Left ventricle myocardium inferior (tissue), 1 donor: ENCODE measurements at regions not wholly inside any gene's neighbourhood (a gene's known extent, or its start where the extent isn't known, plus 50 kb on each side); places are given as distances from the start of the nearest gene placed in this dataset.

Source experiments
- DNase-seq: peaks from one replicate; pipeline ENCODE4 v3.0.0-alpha.2; 2020
- H3K27ac ChIP-seq: fragments of 200-600 bp; replicated peaks from 2 replicates; pipeline ENCODE4 v1.8.0; 2021
- H3K27me3 ChIP-seq: fragments of 200-600 bp; 2 replicates; pipeline ENCODE4 v1.8.0; 2021; ENCODE audit warnings: low read depth
- H3K36me3 ChIP-seq: fragments of 200-600 bp; 2 replicates; pipeline ENCODE4 v1.8.0; 2021
- H3K4me1 ChIP-seq: fragments of 200-600 bp; 2 replicates; pipeline ENCODE4 v1.8.0; 2021
- H3K4me3 ChIP-seq: fragments of 200-600 bp; 2 replicates; pipeline ENCODE4 v1.8.0; 2021; ENCODE audit warnings: mild to moderate bottlenecking, moderate library complexity
- H3K9me3 ChIP-seq: fragments of 200-600 bp; replicated peaks from 2 replicates; pipeline ENCODE4 v1.8.0; 2021
- CTCF ChIP-seq: fragments of 200-600 bp; IDR thresholded peaks from 2 replicates; pipeline ENCODE4 v1.8.0; 2021; ENCODE audit warnings: antibody characterized with exemption, mild to moderate bottlenecking, borderline replicate concordance
- intact Hi-C: fragments of 100-400 bp; cut with micrococcal nuclease; formaldehyde crosslinking; loops from one replicate; pipeline ENCODE4 v1.11.0; 2022
- donor health status: DM: no; HTN: yes; CAD: no; lungs with severe emphysema.

GRCh38 chr5:56346044-56346710 lies 113.0 kb upstream of the ANKRD55 start:
- intact Hi-C loops = no loop called here
- TF ChIP-seq CTCF = no peak
- H3K27me3 ChIP-seq = no peaks in the 10 kb centered on the region
- no peaks in the 10 kb centered on the region for H3K36me3 ChIP-seq
- no peak overlapping the region for H3K4me3 ChIP-seq
- H3K4me1 ChIP-seq = peaks cover 19% of the 10 kb centered on the region
- no peaks in the 10 kb centered on the region for H3K9me3 ChIP-seq
- H3K27ac ChIP-seq = no peak overlapping the region
- no peak for DNase-seq

GRCh38 chr5:56345352-56345751 lies 112.2 kb upstream of the ANKRD55 start:
- no peaks in the 10 kb centered on the region for H3K36me3 ChIP-seq
- no peak for DNase-seq
- intact Hi-C loops = no loop called here
- no peak overlapping the region for H3K27ac ChIP-seq
- no peak overlapping the region for H3K4me3 ChIP-seq
- no peaks in the 10 kb centered on the region for H3K27me3 ChIP-seq
- no peak for TF ChIP-seq CTCF
- no peaks in the 10 kb centered on the region for H3K9me3 ChIP-seq
- H3K4me1 ChIP-seq = peaks cover 10% of the 10 kb centered on the region

GRCh38 chr5:56344594-56344993 lies 111.5 kb upstream of the ANKRD55 start:
- no peaks in the 10 kb centered on the region for H3K27me3 ChIP-seq
- no peak for DNase-seq
- no peak overlapping the region for H3K27ac ChIP-seq
- H3K4me1 ChIP-seq = peaks cover 3% of the 10 kb centered on the region
- H3K4me3 ChIP-seq = no peak overlapping the region
- no peaks in the 10 kb centered on the region for H3K36me3 ChIP-seq
- intact Hi-C loops = no loop called here
- peaks cover 4% of the 10 kb centered on the region for H3K9me3 ChIP-seq
- TF ChIP-seq CTCF = no peak

- Histone ChIP-seq H3K36me3 (no peaks in the 10 kb centered on the region), H3K27me3 (no peaks in the 10 kb centered on the region), H3K4me1 (no peaks in the 10 kb centered on the region), H3K27ac (no peak overlapping the region), H3K9me3 (peaks cover 8% of the 10 kb centered on the region), H3K4me3 (no peak overlapping the region)
- DNase-seq = no peak
- TF ChIP-seq CTCF = no peak
- intact Hi-C loops = no loop called here
Measured at GRCh38 chr5:56343988-56344387, 110.9 kb upstream of the ANKRD55 start.

- no peak for TF ChIP-seq CTCF
- no peaks in the 10 kb centered on the region for H3K4me1 ChIP-seq
- H3K9me3 ChIP-seq = peaks cover 8% of the 10 kb centered on the region
- no peak overlapping the region for H3K4me3 ChIP-seq
- no peak for DNase-seq
- intact Hi-C loops = no loop called here
- no peaks in the 10 kb centered on the region for H3K27me3 ChIP-seq
- H3K36me3 ChIP-seq = no peaks in the 10 kb centered on the region
- H3K27ac ChIP-seq = no peak overlapping the region
Measured at GRCh38 chr5:56342616-56343015, 109.5 kb upstream of the ANKRD55 start.
